ENCODE measurements at regions not wholly inside any gene's neighbourhood (a gene's known extent, or its start where the extent isn't known, plus 50 kb on each side); places are given as distances from the start of the nearest gene placed in this dataset.

- no peak for TF ChIP-seq CTCF (IDR thresholded peaks at IDR 0.05; ENCODE audit: borderline replicate concordance, insufficient read depth, low read depth, low read length)
- H3K4me3 ChIP-seq (ENCODE audit: low read depth, low read length): no peak overlapping the region
Measured at GRCh38 chr1:190579552-190580193, 102.0 kb upstream of the BRINP3 start.

GRCh38 chr1:190583862-190584261 lies 106.2 kb upstream of the BRINP3 start:
- no peak overlapping the region for H3K4me3 ChIP-seq (ENCODE audit: low read depth, low read length)
- no peak for TF ChIP-seq CTCF (IDR thresholded peaks at IDR 0.05; ENCODE audit: borderline replicate concordance, insufficient read depth, low read depth, low read length)

GRCh38 chr1:190588424-190588823 lies 110.8 kb upstream of the BRINP3 start:
- no peak for TF ChIP-seq CTCF (IDR thresholded peaks at IDR 0.05; ENCODE audit: borderline replicate concordance, insufficient read depth, low read depth, low read length)
- no peak overlapping the region for H3K4me3 ChIP-seq (ENCODE audit: low read depth, low read length)

GRCh38 chr1:190595438-190595837 lies 117.8 kb upstream of the BRINP3 start:
- no peak for TF ChIP-seq CTCF (IDR thresholded peaks at IDR 0.05; ENCODE audit: borderline replicate concordance, insufficient read depth, low read depth, low read length)
- no peak overlapping the region for H3K4me3 ChIP-seq (ENCODE audit: low read depth, low read length)

GRCh38 chr1:190597294-190597693 lies 119.6 kb upstream of the BRINP3 start:
- no peak for TF ChIP-seq CTCF (IDR thresholded peaks at IDR 0.05; ENCODE audit: borderline replicate concordance, insufficient read depth, low read depth, low read length)
- no peak overlapping the region for H3K4me3 ChIP-seq (ENCODE audit: low read depth, low read length)

- H3K4me3 ChIP-seq (ENCODE audit: low read depth, low read length): no peak overlapping the region
- no peak for TF ChIP-seq CTCF (IDR thresholded peaks at IDR 0.05; ENCODE audit: borderline replicate concordance, insufficient read depth, low read depth, low read length)
Measured at GRCh38 chr1:190599670-190600069, 122.0 kb upstream of the BRINP3 start.

GRCh38 chr1:190602325-190602724 lies 124.7 kb upstream of the BRINP3 start:
- no peak overlapping the region for H3K4me3 ChIP-seq (ENCODE audit: low read depth, low read length)
- TF ChIP-seq CTCF (IDR thresholded peaks at IDR 0.05; ENCODE audit: borderline replicate concordance, insufficient read depth, low read depth, low read length): no peak

All from GM12875 (cell line).